BJ (cell line): ENCODE measurements at regions not wholly inside any gene's neighbourhood (a gene's known extent, or its start where the extent isn't known, plus 50 kb on each side); places are given as distances from the start of the nearest gene placed in this dataset.

ENCODE experiments used
- CTCF ChIA-PET: fragments of 350-600 bp; formaldehyde crosslinking; extraction: SDS; loops from one replicate; lab custom pipeline; 2021; ENCODE audit warnings: antibody characterized with exemption, inconsistent platforms; lab: Yijun Ruan, JAX
- POLR2A ChIA-PET: fragments of 300-600 bp; sonication (Branson Sonifier 250); formaldehyde crosslinking; extraction: SDS; loops from one replicate; lab custom pipeline; 2021; ENCODE audit warnings: antibody characterized with exemption; lab: Charles Lee
- DNase-seq: peaks from one replicate; pipeline ENCODE4 v3.0.0-alpha.2; 2011; ENCODE audit warnings: low read depth
- H3K27me3 ChIP-seq: 2 replicates; pipeline ENCODE4 v1.6.0; 2011; ENCODE audit warnings: low read length; ENCODE audit not compliant: control insufficient read depth, insufficient read depth
- H3K36me3 ChIP-seq: 2 replicates; pipeline ENCODE4 v1.5.1; 2011; ENCODE audit warnings: low read length; ENCODE audit not compliant: control insufficient read depth, insufficient read depth
- H3K4me3 ChIP-seq: 2 replicates; pipeline ENCODE4 v1.5.1; 2011; ENCODE audit warnings: low read depth, mild to moderate bottlenecking, control low read depth, low read length
- TF ChIP-seq, protein P1 (sequence below): IDR thresholded peaks from 2 replicates; pipeline ENCODE4 v1.5.1; 2011; ENCODE audit warnings: low read depth, mild to moderate bottlenecking, control low read depth, inconsistent platforms, low read length, moderate library complexity; ENCODE audit not compliant: insufficient read depth

DNA sequence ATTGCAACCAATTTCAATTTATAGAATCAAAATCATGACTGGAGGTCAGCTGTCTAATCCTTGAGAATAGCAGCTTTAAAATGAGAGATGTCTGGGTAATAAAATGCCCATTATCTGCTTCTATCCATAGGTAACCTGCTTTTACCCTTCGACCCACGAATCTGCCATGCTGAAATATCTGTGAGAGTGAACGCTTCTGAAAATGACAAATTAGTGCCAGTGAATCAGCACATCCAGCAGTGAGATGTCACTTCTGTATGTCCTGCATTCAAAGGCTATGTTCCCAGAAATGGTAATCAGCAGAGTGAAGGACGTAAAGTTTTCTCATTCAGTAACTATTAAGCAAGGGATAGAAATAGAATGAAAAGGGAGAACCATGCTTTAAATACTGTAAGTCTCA lies 532.4 kb upstream of the ITGA1 start:
- TF ChIP-seq, protein P1, sequence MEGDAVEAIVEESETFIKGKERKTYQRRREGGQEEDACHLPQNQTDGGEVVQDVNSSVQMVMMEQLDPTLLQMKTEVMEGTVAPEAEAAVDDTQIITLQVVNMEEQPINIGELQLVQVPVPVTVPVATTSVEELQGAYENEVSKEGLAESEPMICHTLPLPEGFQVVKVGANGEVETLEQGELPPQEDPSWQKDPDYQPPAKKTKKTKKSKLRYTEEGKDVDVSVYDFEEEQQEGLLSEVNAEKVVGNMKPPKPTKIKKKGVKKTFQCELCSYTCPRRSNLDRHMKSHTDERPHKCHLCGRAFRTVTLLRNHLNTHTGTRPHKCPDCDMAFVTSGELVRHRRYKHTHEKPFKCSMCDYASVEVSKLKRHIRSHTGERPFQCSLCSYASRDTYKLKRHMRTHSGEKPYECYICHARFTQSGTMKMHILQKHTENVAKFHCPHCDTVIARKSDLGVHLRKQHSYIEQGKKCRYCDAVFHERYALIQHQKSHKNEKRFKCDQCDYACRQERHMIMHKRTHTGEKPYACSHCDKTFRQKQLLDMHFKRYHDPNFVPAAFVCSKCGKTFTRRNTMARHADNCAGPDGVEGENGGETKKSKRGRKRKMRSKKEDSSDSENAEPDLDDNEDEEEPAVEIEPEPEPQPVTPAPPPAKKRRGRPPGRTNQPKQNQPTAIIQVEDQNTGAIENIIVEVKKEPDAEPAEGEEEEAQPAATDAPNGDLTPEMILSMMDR, result no peak
- CTCF ChIA-PET, result no interaction called here
- no peak for DNase-seq
- no peak overlapping the region for H3K4me3 ChIP-seq
- H3K36me3 ChIP-seq, result no peaks in the 10 kb centered on the region
- POLR2A ChIA-PET, result no interaction called here
- no peaks in the 10 kb centered on the region for H3K27me3 ChIP-seq

DNA sequence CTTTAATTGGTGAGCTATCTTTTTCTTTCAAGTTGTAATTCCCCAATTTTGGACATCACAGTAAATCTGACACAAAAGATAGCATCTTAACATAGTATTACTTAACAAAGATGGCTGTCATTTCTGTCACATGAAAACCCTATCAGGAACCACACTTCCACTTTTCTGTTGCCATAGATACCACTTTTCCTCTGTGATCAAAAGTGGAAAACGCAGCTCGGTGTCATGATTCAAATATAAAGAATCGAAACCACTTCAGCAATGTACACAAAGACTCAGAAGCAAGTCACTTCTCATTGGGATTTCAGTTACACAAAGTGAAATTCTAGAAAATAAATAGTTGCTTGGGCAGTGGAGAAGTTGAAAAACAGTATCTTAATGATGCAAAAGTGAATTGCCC lies 524.9 kb upstream of the ITGA1 start:
- H3K36me3 ChIP-seq, result no peaks in the 10 kb centered on the region
- DNase-seq, result no peak
- no peak overlapping the region for H3K4me3 ChIP-seq
- no peaks in the 10 kb centered on the region for H3K27me3 ChIP-seq
- TF ChIP-seq, protein P1, result no peak
- CTCF ChIA-PET, result no interaction called here
- POLR2A ChIA-PET, result no interaction called here

DNA sequence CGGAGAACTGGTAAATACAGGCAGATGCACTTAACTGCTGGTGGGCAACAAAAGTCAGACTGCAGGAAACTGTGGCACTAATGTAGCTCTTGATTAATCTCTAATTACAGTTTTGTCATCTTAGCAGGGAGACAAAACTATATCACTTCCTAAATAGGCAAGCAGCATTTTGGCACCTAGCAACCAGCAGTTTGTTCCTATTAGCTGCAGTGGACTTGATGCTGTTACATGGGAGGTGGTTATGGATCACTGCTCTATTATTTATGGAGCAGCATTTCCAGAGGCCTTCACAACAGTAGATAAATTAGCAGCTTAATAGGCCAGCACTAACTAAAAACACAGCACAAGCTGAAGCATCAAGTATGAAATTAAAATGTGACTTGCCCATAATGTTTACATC lies 518.3 kb upstream of the ITGA1 start:
- CTCF ChIA-PET, result no interaction called here
- Histone ChIP-seq H3K27me3 (no peaks in the 10 kb centered on the region), H3K4me3 (no peak overlapping the region), H3K36me3 (no peaks in the 10 kb centered on the region)
- DNase-seq, result no peak
- POLR2A ChIA-PET, result no interaction called here
- TF ChIP-seq, protein P1, result no peak

DNA sequence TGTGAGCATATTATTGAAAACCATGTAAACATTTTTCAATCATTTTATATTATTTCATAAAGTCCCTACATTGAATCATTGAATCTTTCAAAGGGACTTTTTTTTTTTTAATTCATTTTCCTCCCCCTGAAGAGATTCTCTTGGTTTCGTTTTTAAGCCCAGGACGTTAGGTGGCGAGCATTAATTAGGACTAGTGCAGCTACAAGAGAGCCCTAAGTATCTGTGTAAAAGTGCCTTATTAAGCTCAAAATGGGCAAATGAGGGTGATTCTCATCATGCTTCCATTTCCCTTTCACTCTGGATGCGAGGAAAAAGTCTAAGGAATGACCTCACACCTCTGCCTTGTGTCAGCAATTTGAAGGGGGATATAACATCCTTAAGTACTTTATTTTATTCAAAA lies 517.9 kb upstream of the ITGA1 start:
- POLR2A ChIA-PET, result no interaction called here
- CTCF ChIA-PET, result no interaction called here
- no peaks in the 10 kb centered on the region for H3K36me3 ChIP-seq
- no peak overlapping the region for H3K4me3 ChIP-seq
- no peak for DNase-seq
- TF ChIP-seq, protein P1, result no peak
- no peaks in the 10 kb centered on the region for H3K27me3 ChIP-seq

DNA sequence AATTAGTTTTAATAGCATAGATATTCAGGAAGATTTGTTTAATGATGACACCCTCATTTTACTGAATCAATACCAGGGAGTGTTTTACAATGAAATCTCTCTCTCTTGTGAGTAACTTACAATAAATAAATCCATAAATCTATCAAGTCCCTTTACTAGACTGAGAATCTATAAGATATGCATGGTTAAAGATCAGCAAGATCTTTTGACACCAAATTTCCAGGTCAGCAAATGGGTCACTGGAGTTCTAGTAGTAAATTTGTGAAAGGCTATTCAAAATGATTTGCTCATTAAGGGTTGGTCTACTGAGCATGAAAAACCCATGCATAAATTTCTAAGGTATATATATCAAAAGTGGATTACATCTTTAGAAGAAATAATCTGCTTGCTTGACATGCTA lies 512.1 kb upstream of the ITGA1 start:
- no peak for DNase-seq
- ChIA-PET CTCF (no interaction called here), POLR2A (no interaction called here)
- H3K27me3 ChIP-seq, result no peaks in the 10 kb centered on the region
- no peaks in the 10 kb centered on the region for H3K36me3 ChIP-seq
- TF ChIP-seq, protein P1, result no peak
- no peak overlapping the region for H3K4me3 ChIP-seq
